SK-N-SH (cell line): ENCODE measurements at regions not wholly inside any gene's neighbourhood (a gene's known extent, or its start where the extent isn't known, plus 50 kb on each side); places are given as distances from the start of the nearest gene placed in this dataset.

Source experiments
- CTCF ChIA-PET: fragments of 300-600, 350-600 bp; formaldehyde crosslinking; extraction: SDS; loops from one replicate; lab custom pipeline; 2021; lab: Yijun Ruan, JAX
- POLR2A ChIA-PET: fragments of 350-600 bp; sonication (Branson Sonifier 250); formaldehyde crosslinking; extraction: SDS; loops from one replicate; lab custom pipeline; 2020; ENCODE audit warnings: antibody characterized with exemption, inconsistent platforms; lab: Yijun Ruan, JAX
- DNase-seq: peaks from one replicate; pipeline ENCODE4 v3.0.0; 2012
- H2AFZ ChIP-seq: fragments of 200-600 bp; sonication (generic); 2 replicates; pipeline ENCODE4 v1.8.1; 2016; ENCODE audit warnings: antibody characterized with exemption, mild to moderate bottlenecking, low read depth
- H3F3A ChIP-seq: fragments of 200-600 bp; sonication (generic); replicated peaks from 2 replicates; pipeline ENCODE3; 2016; ENCODE audit warnings: antibody characterized with exemption, mild to moderate bottlenecking; ENCODE audit not compliant: insufficient read depth
- H3K27ac ChIP-seq, 2 experiments: fragments of 200-500 bp in 1 of 2; fragments of 200-600 bp in 1 of 2; sonication (Bioruptor generic) in 1 of 2; sonication (generic), shearing (Covaris generic) in 1 of 2; 2 replicates each; pipeline versions ENCODE4 v1.5.1 to v1.6.1; 2014 to 2016; ENCODE audit warnings: low read depth in 2 of 2, inconsistent platforms in 1 of 2, low read length in 1 of 2, mild to moderate bottlenecking in 1 of 2, mixed read lengths in 1 of 2
- H3K27me3 ChIP-seq: fragments of 200-600 bp; sonication (generic), shearing (Covaris generic); 2 replicates; pipeline ENCODE4 v1.6.1; 2016; ENCODE audit warnings: mixed run types; ENCODE audit not compliant: insufficient read depth
- H3K36me3 ChIP-seq, 2 experiments: fragments of 200-500 bp in 1 of 2; fragments of 200-600 bp in 1 of 2; sonication (Bioruptor generic) in 1 of 2; sonication (generic) in 1 of 2; replicated peaks in 1 of 2; 2 replicates each; pipeline versions ENCODE3 to v1.5.1; 2014 to 2016; ENCODE audit warnings: low read length in 1 of 2, mild to moderate bottlenecking in 1 of 2; ENCODE audit not compliant: insufficient read depth in 2 of 2, control insufficient read depth in 1 of 2
- H3K4me1 ChIP-seq, 2 experiments: fragments of 200-500 bp in 1 of 2; fragments of 200-600 bp in 1 of 2; sonication (Bioruptor generic) in 1 of 2; sonication (generic), shearing (Covaris generic) in 1 of 2; 2 replicates each; pipeline versions ENCODE4 v1.5.1 to v1.6.1; 2014 to 2016; ENCODE audit warnings: low read depth in 1 of 2, low read length in 1 of 2, mixed run types in 1 of 2; ENCODE audit not compliant: insufficient read depth in 2 of 2, control insufficient read depth in 1 of 2
- H3K4me2 ChIP-seq: fragments of 200-600 bp; sonication (generic), shearing (Covaris generic); 2 replicates; pipeline ENCODE4 v1.6.1; 2017; ENCODE audit warnings: mixed run types
- H3K4me3 ChIP-seq, 2 experiments: fragments of 200-500 bp in 1 of 2; fragments of 200-600 bp in 1 of 2; sonication (Bioruptor generic) in 1 of 2; sonication (generic), shearing (Covaris generic) in 1 of 2; 2 replicates each; pipeline versions ENCODE4 v1.5.1 to v1.8.1; 2014 to 2016; ENCODE audit warnings: low read depth in 2 of 2, inconsistent platforms in 1 of 2, low read length in 1 of 2, mild to moderate bottlenecking in 1 of 2, mixed read lengths in 1 of 2, moderate library complexity in 1 of 2
- H3K79me2 ChIP-seq: fragments of 200-600 bp; sonication (generic); 2 replicates; pipeline ENCODE4 v1.8.1; 2017; ENCODE audit warnings: mild to moderate bottlenecking; ENCODE audit not compliant: insufficient read depth
- H3K9ac ChIP-seq: fragments of 200-600 bp; sonication (generic); 2 replicates; pipeline ENCODE4 v1.6.1; 2017; ENCODE audit warnings: mixed run types
- H3K9me2 ChIP-seq: fragments of 200-600 bp; sonication (generic); 2 replicates; pipeline ENCODE4 v1.6.1; 2017; ENCODE audit warnings: mixed run types
- H3K9me3 ChIP-seq: fragments of 200-600 bp; sonication (generic); 2 replicates; pipeline ENCODE4 v1.6.1; 2017; ENCODE audit warnings: mixed run types, mild to moderate bottlenecking, moderate library complexity
- H4K20me1 ChIP-seq: fragments of 200-600 bp; sonication (generic); 2 replicates; pipeline ENCODE4 v1.6.1; 2017; ENCODE audit warnings: mild to moderate bottlenecking, mixed run types; ENCODE audit not compliant: insufficient read depth
- EZH2phosphoT487 ChIP-seq: fragments of 200-600 bp; sonication (generic); IDR thresholded peaks from 2 replicates; pipeline ENCODE4 v1.6.1; 2017; ENCODE audit warnings: low read depth, mixed run types, mild to moderate bottlenecking, antibody characterized with exemption, moderate library complexity, borderline replicate concordance
- FOSL2 ChIP-seq: IDR thresholded peaks from 2 replicates; pipeline ENCODE4 v1.4.0; 2012; ENCODE audit warnings: low read depth, mild to moderate bottlenecking, moderate library complexity, borderline replicate concordance
- FOXM1 ChIP-seq: IDR thresholded peaks from 2 replicates; pipeline ENCODE4 v1.4.0; 2012; ENCODE audit warnings: low read depth, mild to moderate bottlenecking
- GABPA ChIP-seq: IDR thresholded peaks from 2 replicates; pipeline ENCODE4 v1.4.0; 2012; ENCODE audit warnings: low read depth, mild to moderate bottlenecking
- JUND ChIP-seq: IDR thresholded peaks from 2 replicates; pipeline ENCODE4 v1.4.0; 2012
- NFIC ChIP-seq: IDR thresholded peaks from 2 replicates; pipeline ENCODE4 v1.4.0; 2012; ENCODE audit warnings: borderline replicate concordance
- POLR2AphosphoS5 ChIP-seq: IDR thresholded peaks from 2 replicates; pipeline ENCODE4 v1.6.1; 2012; ENCODE audit warnings: low read depth, low read length
- RCOR1 ChIP-seq: fragments of 150-350 bp; IDR thresholded peaks from 2 replicates; pipeline ENCODE4 v1.6.1; 2017; ENCODE audit warnings: antibody characterized with exemption, low read length
- RFX5 ChIP-seq: IDR thresholded peaks from 2 replicates; pipeline ENCODE4 v1.6.1; 2012; ENCODE audit warnings: mild to moderate bottlenecking, improper control_type of control experiment, low read length
- RXRA ChIP-seq: IDR thresholded peaks from 2 replicates; pipeline ENCODE4 v1.4.0; 2012; ENCODE audit warnings: low read depth, mild to moderate bottlenecking, borderline replicate concordance
- SIN3A ChIP-seq: IDR thresholded peaks from 2 replicates; pipeline ENCODE4 v1.6.1; 2012; ENCODE audit warnings: low read depth, mild to moderate bottlenecking, low read length, moderate library complexity, borderline replicate concordance
- SMC3 ChIP-seq: IDR thresholded peaks from 2 replicates; pipeline ENCODE4 v1.6.1; 2012; ENCODE audit warnings: low read depth, low read length, improper control_type of control experiment
- USF2 ChIP-seq: fragments of 150-350 bp; IDR thresholded peaks from 2 replicates; pipeline ENCODE4 v1.6.1; 2017; ENCODE audit warnings: antibody characterized with exemption, low read length, low read depth, borderline replicate concordance
- YY1 ChIP-seq: IDR thresholded peaks from 2 replicates; pipeline ENCODE4 v1.4.0; 2012; ENCODE audit warnings: low read depth, mild to moderate bottlenecking
- ZBTB33 ChIP-seq: IDR thresholded peaks from 2 replicates; pipeline ENCODE4 v1.4.0; 2012; ENCODE audit warnings: low read depth, borderline replicate concordance
- WGBS: methylation state at CpG from one replicate; pipeline ENCODE4 v1.1.6; 2017; ENCODE audit warnings: low lambda C conversion rate; 5-methylcytosine and 5-hydroxymethylcytosine counted together
- TF ChIP-seq, protein P1 (sequence below): fragments of 200-600 bp; sonication (generic); IDR thresholded peaks from 2 replicates; pipeline ENCODE4 v1.6.1; 2017; ENCODE audit warnings: antibody characterized with exemption, mild to moderate bottlenecking, moderate library complexity
- TF ChIP-seq, protein P2 (sequence below): IDR thresholded peaks from 2 replicates; pipeline ENCODE4 v1.4.0; 2012; ENCODE audit warnings: low read depth, borderline replicate concordance
- TF ChIP-seq, protein P3 (sequence below): IDR thresholded peaks from 2 replicates; pipeline ENCODE4 v1.4.0; 2012; ENCODE audit warnings: low read depth
- TF ChIP-seq, protein P4 (sequence below): fragments of 150-350 bp; IDR thresholded peaks from 2 replicates; pipeline ENCODE4 v1.6.1; 2016; ENCODE audit warnings: mild to moderate bottlenecking, low read depth, low read length

DNA sequence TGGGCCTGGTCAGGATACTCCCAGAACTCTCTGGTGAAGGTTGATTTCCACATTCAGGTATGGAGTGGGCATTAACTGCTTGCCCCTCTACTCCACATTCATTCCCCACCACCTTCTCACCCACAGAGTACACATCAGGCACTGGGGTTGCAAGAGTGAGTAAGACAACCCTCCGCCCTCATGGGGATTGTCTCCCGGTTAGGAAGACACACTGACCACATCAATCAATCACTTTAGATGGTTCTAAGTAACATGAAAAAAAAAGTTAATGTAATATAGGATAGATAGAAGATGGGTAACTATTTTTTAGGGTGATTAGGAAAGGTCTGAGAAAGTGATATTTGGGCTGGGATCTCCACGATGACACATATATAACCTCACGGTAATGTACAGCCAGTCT, 116.0 kb upstream of the NEO1 start (continued):
- TF ChIP-seq, protein P1, sequence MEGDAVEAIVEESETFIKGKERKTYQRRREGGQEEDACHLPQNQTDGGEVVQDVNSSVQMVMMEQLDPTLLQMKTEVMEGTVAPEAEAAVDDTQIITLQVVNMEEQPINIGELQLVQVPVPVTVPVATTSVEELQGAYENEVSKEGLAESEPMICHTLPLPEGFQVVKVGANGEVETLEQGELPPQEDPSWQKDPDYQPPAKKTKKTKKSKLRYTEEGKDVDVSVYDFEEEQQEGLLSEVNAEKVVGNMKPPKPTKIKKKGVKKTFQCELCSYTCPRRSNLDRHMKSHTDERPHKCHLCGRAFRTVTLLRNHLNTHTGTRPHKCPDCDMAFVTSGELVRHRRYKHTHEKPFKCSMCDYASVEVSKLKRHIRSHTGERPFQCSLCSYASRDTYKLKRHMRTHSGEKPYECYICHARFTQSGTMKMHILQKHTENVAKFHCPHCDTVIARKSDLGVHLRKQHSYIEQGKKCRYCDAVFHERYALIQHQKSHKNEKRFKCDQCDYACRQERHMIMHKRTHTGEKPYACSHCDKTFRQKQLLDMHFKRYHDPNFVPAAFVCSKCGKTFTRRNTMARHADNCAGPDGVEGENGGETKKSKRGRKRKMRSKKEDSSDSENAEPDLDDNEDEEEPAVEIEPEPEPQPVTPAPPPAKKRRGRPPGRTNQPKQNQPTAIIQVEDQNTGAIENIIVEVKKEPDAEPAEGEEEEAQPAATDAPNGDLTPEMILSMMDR, result no peak

GRCh38 chr15:72935521-72935920, 116.7 kb upstream of the NEO1 start:
- Histone ChIP-seq H3K4me2 (no peak overlapping the region), H3K36me3 (no peaks in the 10 kb centered on the region), H3K9me3 (no peaks in the 10 kb centered on the region), H2AFZ (no peak overlapping the region), H4K20me1 (no peaks in the 10 kb centered on the region), H3F3A (no peaks in the 10 kb centered on the region), H3K9ac (no peak overlapping the region), H3K4me1 (no peaks in the 10 kb centered on the region), H3K4me3 (no peak overlapping the region), H3K27me3 (no peaks in the 10 kb centered on the region), H3K79me2 (no peaks in the 10 kb centered on the region), H3K9me2 (no peaks in the 10 kb centered on the region), H3K27ac (no peak overlapping the region)
- WGBS, result 10% methylated on average over 2 of the region's 2 CpGs
- TF ChIP-seq FOSL2 (no peak), ZBTB33 (no peak), JUND (no peak), RXRA (no peak), POLR2AphosphoS5 (no peak), RCOR1 (no peak), GABPA (no peak), SMC3 (no peak), RFX5 (no peak), NFIC (no peak), USF2 (no peak), YY1 (no peak), FOXM1 (no peak), SIN3A (no peak), EZH2phosphoT487 (no peak)
- TF ChIP-seq, protein P1, result no peak
- TF ChIP-seq, protein P2, sequence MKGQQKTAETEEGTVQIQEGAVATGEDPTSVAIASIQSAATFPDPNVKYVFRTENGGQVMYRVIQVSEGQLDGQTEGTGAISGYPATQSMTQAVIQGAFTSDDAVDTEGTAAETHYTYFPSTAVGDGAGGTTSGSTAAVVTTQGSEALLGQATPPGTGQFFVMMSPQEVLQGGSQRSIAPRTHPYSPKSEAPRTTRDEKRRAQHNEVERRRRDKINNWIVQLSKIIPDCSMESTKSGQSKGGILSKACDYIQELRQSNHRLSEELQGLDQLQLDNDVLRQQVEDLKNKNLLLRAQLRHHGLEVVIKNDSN, result no peak
- TF ChIP-seq, protein P3, sequence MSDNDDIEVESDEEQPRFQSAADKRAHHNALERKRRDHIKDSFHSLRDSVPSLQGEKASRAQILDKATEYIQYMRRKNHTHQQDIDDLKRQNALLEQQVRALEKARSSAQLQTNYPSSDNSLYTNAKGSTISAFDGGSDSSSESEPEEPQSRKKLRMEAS, result no peak
- TF ChIP-seq, protein P4, sequence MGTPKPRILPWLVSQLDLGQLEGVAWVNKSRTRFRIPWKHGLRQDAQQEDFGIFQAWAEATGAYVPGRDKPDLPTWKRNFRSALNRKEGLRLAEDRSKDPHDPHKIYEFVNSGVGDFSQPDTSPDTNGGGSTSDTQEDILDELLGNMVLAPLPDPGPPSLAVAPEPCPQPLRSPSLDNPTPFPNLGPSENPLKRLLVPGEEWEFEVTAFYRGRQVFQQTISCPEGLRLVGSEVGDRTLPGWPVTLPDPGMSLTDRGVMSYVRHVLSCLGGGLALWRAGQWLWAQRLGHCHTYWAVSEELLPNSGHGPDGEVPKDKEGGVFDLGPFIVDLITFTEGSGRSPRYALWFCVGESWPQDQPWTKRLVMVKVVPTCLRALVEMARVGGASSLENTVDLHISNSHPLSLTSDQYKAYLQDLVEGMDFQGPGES, result no peak
- ChIA-PET CTCF (no interaction called here), POLR2A (no interaction called here)
- DNase-seq, result no peak
